ENCODE measurements at regions not wholly inside any gene's neighbourhood (a gene's known extent, or its start where the extent isn't known, plus 50 kb on each side); places are given as distances from the start of the nearest gene placed in this dataset.

- no TSS peak for BruUV-seq (replicated peaks)
- H3K27ac Mint-ChIP-seq (ENCODE audit: unreplicated experiment): no peak overlapping the region
- intact Hi-C loops (cut with micrococcal nuclease; ENCODE audit: unreplicated experiment): no loop called here
- H3K36me3 Mint-ChIP-seq (ENCODE audit: insufficient read depth, unreplicated experiment): no peaks in the 10 kb centered on the region
- CTCF ChIA-PET: interaction anchor here (0.6 to 0.9 kb wide), 9 partner anchors 27 to 737 kb away, joined by 3 to 10 read pairs (median 4); no protein-coding TSS in a partner anchor
- H3K4me3 Mint-ChIP-seq (ENCODE audit: low read depth, unreplicated experiment): no peak overlapping the region
- no peaks in the 10 kb centered on the region for H3K9me3 Mint-ChIP-seq (ENCODE audit: low read depth, unreplicated experiment)
- H3K27me3 Mint-ChIP-seq (ENCODE audit: unreplicated experiment): peaks cover 89% of the 10 kb centered on the region
- no peaks in the 10 kb centered on the region for H3K4me1 Mint-ChIP-seq (ENCODE audit: low read depth, unreplicated experiment)
- TF ChIP-seq CTCF (IDR thresholded peaks at IDR 0.05; ENCODE audit: unreplicated experiment): no peak
- DNase-seq: peak; percentile 16
Measured at GRCh38 chr3:13145131-13145825, 72.0 kb upstream of the IQSEC1 start.

DNA sequence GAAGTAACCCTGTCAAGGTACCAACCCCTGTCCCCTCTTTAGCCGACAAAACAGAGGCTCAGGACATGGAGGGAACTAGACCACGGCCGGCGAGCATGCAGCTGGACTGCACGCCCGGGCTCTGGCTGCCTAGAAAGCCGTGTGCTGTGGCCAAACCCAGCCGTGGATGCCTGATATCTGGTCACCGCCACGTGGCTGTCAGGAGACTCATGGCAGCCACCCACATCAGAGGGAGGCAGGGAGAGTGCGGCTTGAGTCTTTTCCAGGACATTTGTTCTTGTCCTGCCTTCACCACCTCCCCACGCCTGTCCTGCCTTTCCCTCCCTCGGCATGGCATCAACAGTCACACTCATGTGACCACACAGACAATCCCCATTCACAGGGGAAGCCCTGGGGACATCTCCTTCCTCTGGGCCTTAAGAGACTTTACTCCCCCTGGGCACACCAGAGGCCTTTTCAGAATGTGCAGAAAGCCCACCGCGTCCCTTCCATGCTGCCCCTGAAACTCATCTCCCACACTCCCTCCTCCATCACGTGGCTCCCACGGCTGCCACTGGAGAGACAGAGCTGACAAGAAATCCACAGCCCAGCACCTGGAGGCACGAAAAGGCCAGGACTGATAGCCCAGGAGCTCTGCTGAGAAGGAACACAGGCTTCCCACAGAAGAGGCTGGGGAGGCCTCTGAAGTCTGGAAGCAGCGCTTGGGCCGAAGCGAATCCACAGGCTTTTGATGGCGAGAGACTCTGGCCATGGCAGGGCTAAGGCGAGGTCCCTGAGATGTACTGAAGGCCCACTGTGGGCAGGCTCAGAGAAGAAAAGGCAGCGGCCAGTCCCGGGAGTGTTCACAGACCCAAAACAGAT, 71.2 kb upstream of the IQSEC1 start:
- H3K4me3 Mint-ChIP-seq (ENCODE audit: low read depth, unreplicated experiment): no peak overlapping the region
- intact Hi-C loops (cut with micrococcal nuclease; ENCODE audit: unreplicated experiment): no loop called here
- no TSS peak for BruUV-seq (replicated peaks)
- no peaks in the 10 kb centered on the region for H3K36me3 Mint-ChIP-seq (ENCODE audit: insufficient read depth, unreplicated experiment)
- H3K4me1 Mint-ChIP-seq (ENCODE audit: low read depth, unreplicated experiment): no peaks in the 10 kb centered on the region
- H3K27ac Mint-ChIP-seq (ENCODE audit: unreplicated experiment): no peak overlapping the region
- no peaks in the 10 kb centered on the region for H3K9me3 Mint-ChIP-seq (ENCODE audit: low read depth, unreplicated experiment)
- no peak for TF ChIP-seq CTCF (IDR thresholded peaks at IDR 0.05; ENCODE audit: unreplicated experiment)
- CTCF ChIA-PET: no interaction called here
- no peak for DNase-seq
- H3K27me3 Mint-ChIP-seq (ENCODE audit: unreplicated experiment): peaks cover 89% of the 10 kb centered on the region

- peaks cover 89% of the 10 kb centered on the region for H3K27me3 Mint-ChIP-seq (ENCODE audit: unreplicated experiment)
- DNase-seq: no peak
- CTCF ChIA-PET: no interaction called here
- no peaks in the 10 kb centered on the region for H3K4me1 Mint-ChIP-seq (ENCODE audit: low read depth, unreplicated experiment)
- no TSS peak for BruUV-seq (replicated peaks)
- H3K9me3 Mint-ChIP-seq (ENCODE audit: low read depth, unreplicated experiment): no peaks in the 10 kb centered on the region
- no peaks in the 10 kb centered on the region for H3K36me3 Mint-ChIP-seq (ENCODE audit: insufficient read depth, unreplicated experiment)
- H3K27ac Mint-ChIP-seq (ENCODE audit: unreplicated experiment): no peak overlapping the region
- TF ChIP-seq CTCF (IDR thresholded peaks at IDR 0.05; ENCODE audit: unreplicated experiment): no peak
- H3K4me3 Mint-ChIP-seq (ENCODE audit: low read depth, unreplicated experiment): no peak overlapping the region
- intact Hi-C loops (cut with micrococcal nuclease; ENCODE audit: unreplicated experiment): no loop called here
Measured at GRCh38 chr3:13143381-13144004, 70.3 kb upstream of the IQSEC1 start.

DNA sequence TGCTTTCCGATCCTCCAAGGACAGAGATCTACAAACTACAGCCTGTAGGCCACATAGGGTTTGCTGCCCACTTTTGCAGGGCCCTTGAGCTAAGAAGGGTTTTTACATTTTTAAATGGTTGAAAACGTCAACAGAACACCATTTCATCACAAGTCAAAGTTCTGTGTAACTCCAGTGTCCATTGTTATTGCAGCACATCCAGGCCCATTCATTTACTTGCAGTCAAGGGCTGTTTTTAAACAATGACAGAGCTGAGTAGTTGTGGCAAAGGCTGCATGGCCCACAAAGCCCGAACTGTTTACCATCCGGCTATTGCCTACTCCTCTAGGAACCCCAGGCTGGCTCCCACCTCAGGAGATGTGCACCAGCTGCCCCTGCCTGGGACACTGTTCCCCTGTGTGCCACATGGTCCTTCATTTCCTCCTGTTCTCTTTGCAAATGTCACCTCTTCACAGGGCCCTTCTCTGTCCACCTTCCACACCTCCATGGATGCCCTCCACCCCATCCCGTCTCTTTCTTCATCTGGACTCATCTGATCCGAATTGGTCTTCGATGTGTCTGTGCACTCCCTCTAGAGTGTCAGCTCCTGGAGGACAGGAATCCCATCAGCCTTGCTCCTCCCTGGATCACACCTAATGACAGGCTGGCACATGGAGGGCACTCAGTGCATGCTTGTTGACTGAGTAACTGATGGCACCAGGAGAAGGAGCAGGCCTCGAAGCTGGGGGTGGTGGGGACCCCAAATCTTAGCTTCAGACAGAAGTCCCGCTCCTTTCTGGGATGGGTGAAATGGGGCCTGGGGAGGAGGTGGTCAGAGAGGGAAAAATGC, 69.5 kb upstream of the IQSEC1 start:
- no peak for DNase-seq
- Mint-ChIP-seq H3K27ac (ENCODE audit: unreplicated experiment) (no peak overlapping the region), H3K36me3 (ENCODE audit: insufficient read depth, unreplicated experiment) (no peaks in the 10 kb centered on the region), H3K4me1 (ENCODE audit: low read depth, unreplicated experiment) (no peaks in the 10 kb centered on the region), H3K9me3 (ENCODE audit: low read depth, unreplicated experiment) (no peaks in the 10 kb centered on the region), H3K4me3 (ENCODE audit: low read depth, unreplicated experiment) (no peak overlapping the region), H3K27me3 (ENCODE audit: unreplicated experiment) (peaks cover 89% of the 10 kb centered on the region)
- no peak for TF ChIP-seq CTCF (IDR thresholded peaks at IDR 0.05; ENCODE audit: unreplicated experiment)
- CTCF ChIA-PET: interaction anchor here (1.2 kb wide), 1 partner anchor 8 kb away, joined by 4 read pairs; no protein-coding TSS in a partner anchor
- intact Hi-C loops (cut with micrococcal nuclease; ENCODE audit: unreplicated experiment): no loop called here
- BruUV-seq (replicated peaks): no TSS peak
